Esophagus muscularis mucosa (tissue), 3 donors: ENCODE measurements at regions not wholly inside any gene's neighbourhood (a gene's known extent, or its start where the extent isn't known, plus 50 kb on each side); places are given as distances from the start of the nearest gene placed in this dataset.

Experiments used
- CTCF ChIP-seq, 3 experiments: fragments of 200-600 bp in 2 of 3; fragments of 450-650 bp in 1 of 3; sonication (generic) in 2 of 3; IDR thresholded peaks; one replicate each; pipeline ENCODE4 v1.5.1; 2017 to 2019; ENCODE audit warnings: antibody characterized with exemption in 3 of 3, mild to moderate bottlenecking in 2 of 3, moderate library complexity in 1 of 3
- POLR2A ChIP-seq: fragments of 450-650 bp; IDR thresholded peaks from one replicate; pipeline ENCODE4 v1.6.1; 2017; ENCODE audit warnings: antibody characterized with exemption, moderate library complexity, mild to moderate bottlenecking, low read depth
- POLR2AphosphoS5 ChIP-seq, 2 donors: sonication (generic); formaldehyde crosslinking; IDR thresholded peaks; one replicate each; pipeline ENCODE4 v1.6.1; 2017; ENCODE audit warnings: antibody characterized with exemption in 2 of 2

- TF ChIP-seq CTCF (IDR thresholded peaks at IDR 0.05) (no peak), POLR2A (no peak), POLR2AphosphoS5 (IDR thresholded peaks at IDR 0.05) (no peak)
Measured at GRCh38 chr11:129292092-129292491, 83.6 kb upstream of the BARX2 start.
